ENCODE measurements at regions not wholly inside any gene's neighbourhood (a gene's known extent, or its start where the extent isn't known, plus 50 kb on each side); places are given as distances from the start of the nearest gene placed in this dataset.

GRCh38 chr18:48460929-48461583 lies 51.9 kb upstream of the ZBTB7C start:
- CTCF ChIA-PET: interaction anchor here (1.2 to 2.9 kb wide), 5 partner anchors 12 to 430 kb away, joined by 3 to 10 read pairs (median 5); no protein-coding TSS in a partner anchor
- no peak for FAIRE-seq
- intact Hi-C loops (cut with micrococcal nuclease): no loop called here

More at GRCh38 chr18:48460929-48461583, 51.9 kb upstream of the ZBTB7C start:
- POLR2A ChIA-PET: no interaction called here
- H4K20me1 ChIP-seq (replicated peaks; ENCODE audit: control insufficient read depth, extremely low read depth, insufficient read depth, low read length): no peaks in the 10 kb centered on the region
- H3K4me2 ChIP-seq (ENCODE audit: insufficient read depth, low read length): no peak overlapping the region
- TF ChIP-seq CTCF (IDR thresholded peaks at IDR 0.05; ENCODE audit: extremely low read depth in 1 of 2, insufficient read depth in 1 of 2, low read depth in 1 of 2, low read length in 2 of 2): no peak
- TF ChIP-seq FOS (IDR thresholded peaks at IDR 0.05; ENCODE audit: borderline replicate concordance, insufficient read depth, low read length): peak; percentile 16
- H3K27ac ChIP-seq (ENCODE audit: insufficient read depth, low read depth, low read length): no peak overlapping the region
- H3K4me3 ChIP-seq (replicated peaks in 1 of 3; ENCODE audit: insufficient read depth in 1 of 3, low read depth in 1 of 3, low read length in 3 of 3): no peak overlapping the region
- BruUV-seq (replicated peaks): no TSS peak
- no peak for DNase-seq (ENCODE audit: low read depth, low spot score)
- no peak overlapping the region for H3K9ac ChIP-seq (replicated peaks; ENCODE audit: extremely low read depth, insufficient read depth, low read length)
- no peak overlapping the region for H2AFZ ChIP-seq (ENCODE audit: low read depth, low read length)
- H3K9me1 ChIP-seq (replicated peaks; ENCODE audit: control insufficient read depth, extremely low read depth, insufficient read depth, low read length): no peaks in the 10 kb centered on the region
- no peaks in the 10 kb centered on the region for H3K79me2 ChIP-seq (ENCODE audit: control insufficient read depth, insufficient read depth, low read length)
- H3K27me3 ChIP-seq (ENCODE audit: control insufficient read depth in 2 of 2, insufficient read depth in 2 of 2, low read length in 2 of 2): peaks cover 14 to 15% of the 10 kb centered on the region in 2 experiments
- H3K4me1 ChIP-seq (ENCODE audit: control insufficient read depth, extremely low read depth, insufficient read depth, low read length): no peaks in the 10 kb centered on the region
- no peaks in the 10 kb centered on the region for H3K9me3 ChIP-seq (replicated peaks; ENCODE audit: control insufficient read depth, insufficient read depth, low read length)
- H3K36me3 ChIP-seq (ENCODE audit: control insufficient read depth in 2 of 2, extremely low read depth in 1 of 2, insufficient read depth in 2 of 2, low read length in 2 of 2): no peaks in the 10 kb centered on the region
- dilution Hi-C loops (cut with MboI; ENCODE audit: extremely low pct_ligation_motif_present, low sequenced_read_pairs): no loop called here

Data from endothelial cell of umbilical vein (primary cell).